HepG2 (cell line): ENCODE measurements at regions not wholly inside any gene's neighbourhood (a gene's known extent, or its start where the extent isn't known, plus 50 kb on each side); places are given as distances from the start of the nearest gene placed in this dataset.

Source experiments
- ATAC-seq: fragments of 200-7000 bp; cut with Tn5 transposase; 3 replicates; pipeline ENCODE4 v1.9.1; 2020; ENCODE audit warnings: mild to moderate bottlenecking, moderate library complexity
- BruUV-seq: library from RNA; stranded (reverse); fragments of 400-500 nt; replicated peaks from 2 replicates; lab custom pipeline; 2021; lab: Mats Ljungman, UMichigan
- CTCF ChIA-PET: fragments of 300-600 bp; formaldehyde crosslinking; extraction: SDS; loops from one replicate; lab custom pipeline; 2021; ENCODE audit warnings: low total read pairs, inconsistent platforms, low intra/inter-chr PET ratio; lab: Yijun Ruan, JAX
- POLR2A ChIA-PET: fragments of 350-600 bp; sonication (Branson Sonifier 250); formaldehyde crosslinking; loops from one replicate; lab custom pipeline; 2020; ENCODE audit warnings: antibody characterized with exemption, inconsistent platforms; lab: Yijun Ruan, JAX
- DNase-seq: peaks from one replicate; pipeline ENCODE4 v3.0.0-alpha.2; 2015; ENCODE audit warnings: low spot score
- FAIRE-seq: peaks from 3 replicates; lab custom pipeline; 2011; peaks lifted over from hg19 to GRCh38; lab: Jason Lieb, UNC
- H2AFZ ChIP-seq: one replicate; pipeline ENCODE4 v1.6.1; 2011; ENCODE audit warnings: low read length, inconsistent platforms
- H3K27ac ChIP-seq: fragments of 300-600 bp; 3 replicates; pipeline ENCODE4 v1.8.0; 2011; ENCODE audit warnings: mixed run types, mild to moderate bottlenecking, mixed read lengths, low read length, inconsistent platforms; ENCODE audit not compliant: insufficient read depth; ENCODE audit errors: extremely low read length
- H3K27me3 ChIP-seq, 2 experiments: fragments of 200-600 bp in 1 of 2; 2 replicates in 1 of 2; 3 replicates in 1 of 2; pipeline versions ENCODE4 v1.6.0 to v1.8.0; 2011; ENCODE audit warnings: low read length in 2 of 2, mild to moderate bottlenecking in 2 of 2, moderate library complexity in 2 of 2, inconsistent platforms in 1 of 2; ENCODE audit not compliant: insufficient read depth in 2 of 2, control insufficient read depth in 1 of 2
- H3K36me3 ChIP-seq, 2 experiments: fragments of 200-600 bp in 1 of 2; replicated peaks in 1 of 2; 2 replicates in 1 of 2; 3 replicates in 1 of 2; pipeline versions ENCODE4 v1.5.1 to v1.8.0; 2011; ENCODE audit warnings: low read length in 2 of 2, inconsistent platforms in 1 of 2; ENCODE audit not compliant: insufficient read depth in 2 of 2, control insufficient read depth in 1 of 2
- H3K4me1 ChIP-seq: 2 replicates; pipeline ENCODE4 v1.5.1; 2012; ENCODE audit warnings: low read length, inconsistent platforms; ENCODE audit not compliant: insufficient read depth
- H3K4me2 ChIP-seq: 2 replicates; pipeline ENCODE4 v1.6.0; 2011; ENCODE audit warnings: low read depth, low read length, inconsistent platforms
- H3K4me3 ChIP-seq, 3 experiments: fragments of 200-600 bp in 1 of 3; sonication (generic), shearing (Covaris generic) in 1 of 3; replicated peaks in 1 of 3; 2 replicates each; pipeline ENCODE4 v1.5.1; 2011 to 2016; ENCODE audit warnings: low read length in 3 of 3, inconsistent platforms in 2 of 3, low read depth in 2 of 3, mild to moderate bottlenecking in 2 of 3, control low read depth in 1 of 3, mixed read lengths in 1 of 3; ENCODE audit not compliant: insufficient read depth in 1 of 3
- H3K79me2 ChIP-seq: one replicate; pipeline ENCODE4 v1.6.1; 2011; ENCODE audit warnings: low read length, inconsistent platforms; ENCODE audit not compliant: insufficient read depth
- H3K9ac ChIP-seq: 2 replicates; pipeline ENCODE4 v1.6.0; 2011; ENCODE audit warnings: mild to moderate bottlenecking, low read depth, low read length, inconsistent platforms; ENCODE audit not compliant: insufficient read depth
- H3K9me3 ChIP-seq: 2 replicates; pipeline ENCODE4 v1.5.1; 2012; ENCODE audit warnings: mild to moderate bottlenecking, low read length
- H4K20me1 ChIP-seq: 2 replicates; pipeline ENCODE4 v1.6.0; 2011; ENCODE audit warnings: inconsistent platforms, mild to moderate bottlenecking, low read length, moderate library complexity; ENCODE audit not compliant: insufficient read depth
- ATF3 ChIP-seq: sonication (generic); formaldehyde crosslinking; IDR thresholded peaks from 2 replicates; pipeline ENCODE4 v1.4.0; 2020; ENCODE audit warnings: missing genetic modification reagents
- CC2D1A ChIP-seq: sonication (generic); formaldehyde crosslinking; IDR thresholded peaks from 2 replicates; pipeline ENCODE4 v1.8.1; 2023; ENCODE audit warnings: mild to moderate bottlenecking, missing genetic modification reagents
- CEBPZ ChIP-seq: IDR thresholded peaks from 2 replicates; pipeline ENCODE4 v1.6.1; 2012; ENCODE audit warnings: low read length, improper control_type of control experiment
- DBP ChIP-seq: sonication (generic); formaldehyde crosslinking; IDR thresholded peaks from 2 replicates; pipeline ENCODE4 v1.4.0; 2020; ENCODE audit warnings: missing genetic modification reagents; ENCODE audit errors: not compliant biosample characterization
- GPN1 ChIP-seq: sonication (generic); formaldehyde crosslinking; IDR thresholded peaks from 2 replicates; pipeline ENCODE4 v1.5.1; 2020; ENCODE audit warnings: missing genetic modification reagents, borderline replicate concordance
- GTF2F1 ChIP-seq: fragments of 150-350 bp; IDR thresholded peaks from 2 replicates; pipeline ENCODE4 v1.6.1; 2014; ENCODE audit warnings: low read length
- GZF1 ChIP-seq: sonication (generic); formaldehyde crosslinking; IDR thresholded peaks from 2 replicates; pipeline ENCODE4 v1.5.1; 2020; ENCODE audit warnings: mild to moderate bottlenecking, missing genetic modification reagents
- NFATC3 ChIP-seq: sonication (generic); formaldehyde crosslinking; IDR thresholded peaks from 2 replicates; pipeline ENCODE4 v1.5.1; 2020; ENCODE audit warnings: mild to moderate bottlenecking, missing genetic modification reagents
- NFE2L1 ChIP-seq: sonication (generic); formaldehyde crosslinking; IDR thresholded peaks from 2 replicates; pipeline ENCODE4 v1.4.0; 2020; ENCODE audit warnings: missing genetic modification reagents, mild to moderate bottlenecking, borderline replicate concordance
- NFE2L2 ChIP-seq: fragments of 150-350 bp; IDR thresholded peaks from 2 replicates; pipeline ENCODE4 v1.6.1; 2014; ENCODE audit warnings: low read length
- SP5 ChIP-seq: IDR thresholded peaks from 2 replicates; pipeline ENCODE4 v1.6.1; 2016; ENCODE audit warnings: low read depth, borderline replicate concordance
- SRF ChIP-seq: IDR thresholded peaks from 2 replicates; pipeline ENCODE4 v1.6.1; 2011; ENCODE audit warnings: mild to moderate bottlenecking, low read depth, low read length, moderate library complexity
- SRSF4 ChIP-seq: fragments of 200-400 bp; formaldehyde crosslinking; IDR thresholded peaks from one replicate; pipeline ENCODE4 v1.6.1; 2018; ENCODE audit warnings: mild to moderate bottlenecking, low read depth, low read length, moderate library complexity; ENCODE audit not compliant: poor library complexity, severe bottlenecking
- YEATS4 ChIP-seq: sonication (generic); formaldehyde crosslinking; IDR thresholded peaks from 2 replicates; pipeline ENCODE4 v1.4.0; 2020; ENCODE audit warnings: missing genetic modification reagents, borderline replicate concordance
- ZNF224 ChIP-seq: sonication (generic); formaldehyde crosslinking; IDR thresholded peaks from 2 replicates; pipeline ENCODE4 v1.5.0; 2020; ENCODE audit warnings: mild to moderate bottlenecking, missing genetic modification reagents
- ZNF280B ChIP-seq: sonication (generic); formaldehyde crosslinking; IDR thresholded peaks from 2 replicates; pipeline ENCODE4 v1.5.0; 2020; ENCODE audit warnings: missing genetic modification reagents, mild to moderate bottlenecking, borderline replicate concordance
- ZNF543 ChIP-seq: sonication (generic); formaldehyde crosslinking; IDR thresholded peaks from 2 replicates; pipeline ENCODE4 v1.4.0; 2020; ENCODE audit warnings: mild to moderate bottlenecking, missing genetic modification reagents
- WGBS: methylation state at CpG from one replicate; pipeline ENCODE4 v1.1.6; 2017; ENCODE audit warnings: low lambda C conversion rate; 5-methylcytosine and 5-hydroxymethylcytosine counted together
- in situ Hi-C: cut with HindIII; loops from 2 replicates; pipeline ENCODE4 v1.10.0; 2017; ENCODE audit warnings: low pct_unique_long_range_greater_than_20kb; ENCODE audit not compliant: extremely low pct_ligation_motif_present
- intact Hi-C: fragments of 100-400 bp; cut with micrococcal nuclease; formaldehyde crosslinking; loops from one replicate; pipeline ENCODE4 v1.10.0; 2022; ENCODE audit not compliant: unreplicated experiment

GRCh38 chr3:163951397-163951987 lies 1126.8 kb downstream of the SI start (continued):
- TF ChIP-seq ZNF280B (CRISPR knock-in tag) = no peak
- no peak for TF ChIP-seq NFE2L1

- no peaks in the 10 kb centered on the region for H3K79me2 ChIP-seq
- no peak overlapping the region for H3K27ac ChIP-seq
- H3K9me3 ChIP-seq = no peaks in the 10 kb centered on the region
- ATAC-seq (no peak), DNase-seq (no peak), FAIRE-seq (no peak)
- no peak overlapping the region for H3K9ac ChIP-seq
- no peaks in the 10 kb centered on the region for H3K36me3 ChIP-seq
- POLR2A ChIA-PET = no interaction called here
- H3K4me3 ChIP-seq = no peak overlapping the region
- no TSS peak for BruUV-seq
- CTCF ChIA-PET = no interaction called here
- WGBS = 43% methylated on average over 4 of the region's 4 CpGs
- no peaks in the 10 kb centered on the region for H3K27me3 ChIP-seq
- in situ Hi-C loops (no loop called here), intact Hi-C loops (no loop called here)
- no peaks in the 10 kb centered on the region for H3K4me1 ChIP-seq
- no peaks in the 10 kb centered on the region for H4K20me1 ChIP-seq
- no peak overlapping the region for H2AFZ ChIP-seq
- H3K4me2 ChIP-seq = no peak overlapping the region
- TF ChIP-seq SRSF4 = no peak
- no peak for TF ChIP-seq DBP (CRISPR knock-in tag)
- no peak for TF ChIP-seq NFE2L2
- no peak for TF ChIP-seq CEBPZ
- TF ChIP-seq GPN1 = no peak
- no peak for TF ChIP-seq SP5 (CRISPR knock-in tag)
- no peak for TF ChIP-seq GZF1 (CRISPR knock-in tag)
- no peak for TF ChIP-seq NFATC3 (CRISPR knock-in tag)
- no peak for TF ChIP-seq SRF
- no peak for TF ChIP-seq ZNF543
- TF ChIP-seq ATF3 (CRISPR knock-in tag) = no peak
- TF ChIP-seq ZNF224 = no peak
- no peak for TF ChIP-seq YEATS4 (CRISPR knock-in tag)
- TF ChIP-seq CC2D1A (CRISPR knock-in tag) = no peak
- TF ChIP-seq GTF2F1 = no peak
Observed at GRCh38 chr3:163946785-163947184, 1131.5 kb downstream of the SI start.
